Anterior cingulate cortex (tissue), 58 donors: ENCODE measurements at regions not wholly inside any gene's neighbourhood (a gene's known extent, or its start where the extent isn't known, plus 50 kb on each side); places are given as distances from the start of the nearest gene placed in this dataset.

Experiments used
- DNase-seq, 58 donors: peaks; one replicate each; lab custom pipeline; 2025; lab: John Stamatoyannopoulos, UW

DNA sequence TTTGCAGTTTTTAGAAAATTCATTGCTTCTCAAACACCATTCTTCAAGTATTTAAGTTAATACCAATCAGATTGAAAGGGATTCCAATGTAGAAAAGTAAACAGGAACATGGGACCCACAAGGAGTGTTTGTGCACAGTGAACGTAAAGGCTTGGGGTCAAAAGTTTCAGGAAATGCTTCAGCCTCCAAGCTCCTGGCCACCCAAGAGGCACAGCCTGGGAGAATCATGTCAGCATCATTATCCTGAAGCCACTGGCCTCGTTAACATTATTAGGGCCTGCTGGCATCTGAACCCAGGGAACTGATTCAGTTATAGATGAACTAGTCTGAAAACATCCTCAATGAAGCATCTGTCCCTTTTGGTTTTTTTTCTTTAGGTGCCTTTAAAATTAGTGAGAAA, 122.9 kb downstream of the NXNL2 start:
- DNase-seq, result no peak

DNA sequence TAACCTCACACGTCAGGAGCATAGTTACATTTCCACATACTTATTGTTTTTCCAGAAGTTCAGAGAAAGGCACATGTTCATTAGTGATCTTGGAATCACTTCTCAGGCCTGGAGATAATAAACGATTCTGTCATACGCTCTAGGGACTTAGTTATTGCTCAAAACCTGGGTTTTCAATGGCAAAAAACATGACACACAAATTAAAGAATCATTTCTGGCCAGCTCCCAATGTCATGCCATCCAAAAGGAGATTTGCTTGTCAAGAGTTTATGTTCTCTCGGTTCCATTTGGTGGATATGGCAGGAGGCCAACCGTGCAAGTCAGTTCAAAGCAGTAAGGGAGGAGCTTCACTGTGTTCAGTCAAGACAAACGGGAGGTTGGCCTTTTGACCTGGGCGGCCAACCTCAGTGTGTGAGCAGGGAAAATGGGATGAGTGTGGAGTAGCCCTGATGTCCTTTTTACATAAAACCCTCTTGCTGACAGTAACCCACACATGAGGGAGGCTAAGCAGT, 123.4 kb downstream of the NXNL2 start:
- peak in 1 of 58 donors; percentile 14 for DNase-seq

- DNase-seq, result no peak
These were observed 124.1 kb downstream of the NXNL2 start for GRCh38 chr9:88659126-88659525.

GRCh38 chr9:88660611-88661010, 125.6 kb downstream of the NXNL2 start:
- no peak for DNase-seq

GRCh38 chr9:88661759-88662158, 126.8 kb downstream of the NXNL2 start:
- no peak for DNase-seq

- DNase-seq, result no peak
These were observed 128.9 kb downstream of the NXNL2 start for GRCh38 chr9:88663771-88664419.

GRCh38 chr9:88664773-88665172, 129.8 kb downstream of the NXNL2 start:
- DNase-seq, result no peak

GRCh38 chr9:88672874-88673689, 138.1 kb downstream of the NXNL2 start:
- no peak for DNase-seq

GRCh38 chr9:88673886-88674285, 138.9 kb downstream of the NXNL2 start:
- DNase-seq, result no peak

- no peak for DNase-seq
These were observed 141.7 kb downstream of the NXNL2 start for GRCh38 chr9:88676644-88677043.

GRCh38 chr9:88678008-88678407, 143.0 kb downstream of the NXNL2 start:
- DNase-seq, result no peak

DNA sequence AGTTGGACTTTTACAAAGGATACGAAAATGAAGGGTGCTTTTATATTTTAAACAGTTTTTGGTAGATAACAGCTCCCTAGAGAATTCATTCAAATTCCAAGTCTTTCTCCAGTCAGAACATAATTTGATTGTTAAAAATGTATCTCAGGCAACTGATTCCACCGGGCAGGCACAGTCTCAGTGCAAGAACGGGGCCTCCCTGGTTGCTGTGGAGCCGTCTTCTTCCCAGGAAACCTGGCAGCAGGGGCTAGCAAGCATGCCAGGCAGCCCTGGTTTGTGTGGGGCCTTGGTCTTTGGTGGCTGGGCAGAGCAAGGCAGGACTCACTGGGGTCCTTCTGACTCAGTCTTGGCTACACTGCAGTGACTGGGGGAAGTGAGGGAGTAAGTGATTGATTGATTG, 143.5 kb downstream of the NXNL2 start:
- DNase-seq, result peak in 21 of 58 donors; percentile 9 to 73 (median 21)

GRCh38 chr9:88680041-88680440, 145.1 kb downstream of the NXNL2 start:
- peak in 1 of 58 donors; percentile 5 for DNase-seq

DNA sequence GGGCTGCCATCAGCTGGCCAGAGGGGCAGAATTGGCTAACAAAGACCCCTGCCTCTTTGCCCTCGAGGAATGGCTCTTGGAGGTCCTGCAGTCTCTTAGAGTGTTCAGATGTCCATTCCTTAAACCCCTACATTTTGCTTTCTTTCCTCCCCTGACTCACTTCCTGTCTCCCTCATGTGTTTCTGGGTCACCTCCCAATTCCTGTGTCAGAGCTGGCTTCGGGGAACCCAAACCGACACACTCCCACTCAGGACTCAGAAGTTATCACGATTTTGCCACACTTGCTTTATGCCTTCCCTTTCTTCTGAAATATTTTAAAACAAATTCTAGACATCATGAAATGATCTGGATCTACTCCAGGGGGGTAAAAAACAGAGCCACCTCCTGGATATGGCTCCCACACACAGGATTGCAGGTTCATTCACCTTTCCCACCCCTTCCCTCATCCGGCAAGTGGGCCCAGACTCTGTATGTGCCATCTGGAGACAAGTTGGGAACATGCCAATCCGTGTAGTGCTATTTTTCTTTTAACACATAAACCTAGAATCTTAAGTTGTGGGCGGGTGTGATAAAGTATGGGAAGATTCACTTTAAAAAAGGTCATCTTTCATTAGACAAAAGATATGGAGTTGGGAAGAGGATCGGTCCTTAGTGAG, 145.7 kb downstream of the NXNL2 start:
- peak in 2 of 58 donors; percentile 15 to 19 for DNase-seq

DNA sequence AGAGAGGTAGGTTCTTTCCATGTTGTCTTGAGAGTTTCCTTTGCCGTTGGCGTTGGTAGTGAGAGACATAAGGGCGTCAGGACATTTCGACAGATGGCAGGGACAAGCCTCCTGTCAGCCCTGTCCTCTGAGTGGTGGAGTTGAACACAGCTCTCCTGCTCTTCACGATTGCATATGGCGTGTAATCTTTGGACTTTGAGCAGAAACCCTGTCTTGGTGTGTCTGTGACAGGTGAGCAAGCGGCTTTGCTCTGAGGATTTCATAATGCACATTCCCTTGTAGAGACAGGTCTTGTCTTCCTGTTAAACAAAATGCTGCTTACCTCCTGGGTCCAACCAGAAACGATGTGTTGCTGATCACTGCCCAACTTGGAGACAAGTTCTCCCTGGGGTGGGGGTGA, 146.5 kb downstream of the NXNL2 start:
- no peak for DNase-seq

- DNase-seq, result no peak
These were observed 147.5 kb downstream of the NXNL2 start for GRCh38 chr9:88682431-88682831.

- no peak for DNase-seq
These were observed 149.1 kb downstream of the NXNL2 start for GRCh38 chr9:88684046-88684445.

- DNase-seq, result no peak
These were observed 149.9 kb downstream of the NXNL2 start for GRCh38 chr9:88684845-88685244.

DNA sequence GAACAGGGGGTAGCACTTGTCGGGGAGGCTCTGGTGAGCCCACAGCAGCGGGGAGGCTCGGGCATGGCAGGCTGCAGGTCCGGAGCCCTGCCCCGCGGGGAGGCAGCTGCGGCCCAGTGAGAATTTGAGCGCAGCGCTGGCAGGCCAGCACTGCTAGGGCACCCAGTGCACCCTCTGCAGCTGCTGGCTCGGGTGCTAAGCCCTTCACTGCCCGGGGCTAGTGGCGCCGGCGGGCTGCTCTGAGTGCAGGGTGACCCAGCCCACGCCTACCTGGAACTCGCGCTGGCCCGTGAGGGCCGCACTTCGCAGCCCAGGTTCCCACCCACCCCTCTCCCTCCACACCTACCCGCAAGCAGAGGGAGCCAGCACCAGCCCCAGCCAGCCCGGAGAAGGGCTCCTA, 151.0 kb downstream of the NXNL2 start:
- no peak for DNase-seq

GRCh38 chr9:88689509-88690298, 154.7 kb downstream of the NXNL2 start:
- DNase-seq, result no peak
